ENCODE measurements at regions not wholly inside any gene's neighbourhood (a gene's known extent, or its start where the extent isn't known, plus 50 kb on each side); places are given as distances from the start of the nearest gene placed in this dataset.

DNA sequence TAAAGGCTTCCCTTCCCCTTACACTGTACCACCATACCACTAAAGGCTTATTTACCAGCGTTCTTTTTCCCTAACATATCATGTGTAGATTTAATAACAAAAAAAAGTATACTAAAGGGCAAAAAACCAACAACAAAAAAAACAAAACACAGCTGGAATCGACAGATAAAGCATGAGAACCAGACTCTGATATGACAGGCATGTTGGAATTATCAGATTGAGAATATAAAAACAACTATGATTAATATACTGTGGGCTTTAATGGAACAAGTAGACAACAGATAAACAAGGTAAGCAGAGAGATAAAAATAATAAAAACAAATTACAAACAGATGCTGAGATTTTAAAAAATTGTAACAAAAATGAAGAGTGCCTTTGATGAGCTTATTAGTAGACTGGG lies 754.1 kb upstream of the MDGA2 start:
- Histone ChIP-seq H3K27ac (ENCODE audit: low read depth, low read length) (no peak overlapping the region), H4K20me1 (ENCODE audit: control insufficient read depth, insufficient read depth, low read depth, low read length) (no peaks in the 10 kb centered on the region), H3K27me3 (ENCODE audit: control insufficient read depth, low read length) (no peaks in the 10 kb centered on the region), H3K4me3 (ENCODE audit: low read length) (no peak overlapping the region), H3K79me2 (ENCODE audit: control insufficient read depth, low read length) (no peaks in the 10 kb centered on the region), H3K9me2 (replicated peaks; ENCODE audit: control insufficient read depth, low read length) (no peaks in the 10 kb centered on the region), H3K36me3 (ENCODE audit: control insufficient read depth, low read length) (no peaks in the 10 kb centered on the region), H3K4me1 (ENCODE audit: control insufficient read depth, low read length) (no peaks in the 10 kb centered on the region), H3K4me2 (ENCODE audit: low read length) (no peak overlapping the region), H3K9me3 (ENCODE audit: control insufficient read depth, insufficient read depth, low read length) (no peaks in the 10 kb centered on the region), H3F3A (ENCODE audit: control insufficient read depth, insufficient read depth) (no peaks in the 10 kb centered on the region)
- TF ChIP-seq EZH2phosphoT487 (IDR thresholded peaks at IDR 0.05; ENCODE audit: borderline replicate concordance, low read length) = no peak
- TF ChIP-seq, protein P1, sequence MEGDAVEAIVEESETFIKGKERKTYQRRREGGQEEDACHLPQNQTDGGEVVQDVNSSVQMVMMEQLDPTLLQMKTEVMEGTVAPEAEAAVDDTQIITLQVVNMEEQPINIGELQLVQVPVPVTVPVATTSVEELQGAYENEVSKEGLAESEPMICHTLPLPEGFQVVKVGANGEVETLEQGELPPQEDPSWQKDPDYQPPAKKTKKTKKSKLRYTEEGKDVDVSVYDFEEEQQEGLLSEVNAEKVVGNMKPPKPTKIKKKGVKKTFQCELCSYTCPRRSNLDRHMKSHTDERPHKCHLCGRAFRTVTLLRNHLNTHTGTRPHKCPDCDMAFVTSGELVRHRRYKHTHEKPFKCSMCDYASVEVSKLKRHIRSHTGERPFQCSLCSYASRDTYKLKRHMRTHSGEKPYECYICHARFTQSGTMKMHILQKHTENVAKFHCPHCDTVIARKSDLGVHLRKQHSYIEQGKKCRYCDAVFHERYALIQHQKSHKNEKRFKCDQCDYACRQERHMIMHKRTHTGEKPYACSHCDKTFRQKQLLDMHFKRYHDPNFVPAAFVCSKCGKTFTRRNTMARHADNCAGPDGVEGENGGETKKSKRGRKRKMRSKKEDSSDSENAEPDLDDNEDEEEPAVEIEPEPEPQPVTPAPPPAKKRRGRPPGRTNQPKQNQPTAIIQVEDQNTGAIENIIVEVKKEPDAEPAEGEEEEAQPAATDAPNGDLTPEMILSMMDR (IDR thresholded peaks at IDR 0.05; ENCODE audit: low read depth, low read length, poor library complexity, severe bottlenecking) = no peak

DNA sequence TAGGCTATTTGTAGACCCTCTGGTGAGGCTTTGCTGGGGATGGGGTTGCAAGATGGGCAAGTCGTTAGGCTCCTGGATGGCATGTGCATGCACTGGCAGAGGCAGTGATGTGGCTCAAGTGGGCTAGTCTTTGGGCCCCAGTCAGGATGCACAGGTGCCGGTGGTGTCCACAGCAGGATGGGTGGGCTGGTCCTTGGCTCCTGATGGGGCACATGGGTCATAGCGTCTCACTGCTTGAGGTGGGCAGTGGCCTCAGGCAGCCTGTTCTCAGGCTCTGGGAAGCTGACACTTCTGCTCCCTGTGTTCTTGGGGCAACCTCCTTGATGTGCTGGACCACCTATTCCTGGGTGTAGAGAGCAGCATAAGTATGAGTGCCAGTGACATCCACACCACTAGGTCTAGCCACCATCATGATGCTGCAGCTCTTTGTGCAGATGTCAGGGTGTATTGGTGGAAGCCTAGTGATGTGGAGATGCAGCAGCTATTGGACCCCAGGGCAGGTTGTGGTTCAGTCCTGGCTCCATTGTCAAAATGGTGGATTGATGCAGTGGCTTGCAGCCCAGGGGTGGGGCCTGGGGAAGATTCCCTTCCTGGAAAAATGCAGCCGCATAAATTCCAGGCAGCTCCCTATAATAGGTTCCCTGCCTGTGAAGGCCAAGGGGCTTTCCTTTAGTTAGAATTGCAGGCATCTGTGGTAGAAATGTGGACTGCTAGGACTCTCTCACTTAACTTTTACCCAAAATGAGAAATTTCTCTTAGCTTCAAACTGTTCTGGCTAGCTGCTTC lies 742.5 kb upstream of the MDGA2 start:
- Histone ChIP-seq H3F3A (ENCODE audit: control insufficient read depth, insufficient read depth) (no peaks in the 10 kb centered on the region), H3K4me3 (ENCODE audit: low read length) (no peak overlapping the region), H3K9me3 (ENCODE audit: control insufficient read depth, insufficient read depth, low read length) (no peaks in the 10 kb centered on the region; the same call in 1 of the 2 replicates), H3K4me1 (ENCODE audit: control insufficient read depth, low read length) (no peaks in the 10 kb centered on the region), H3K27ac (ENCODE audit: low read depth, low read length) (no peak overlapping the region), H3K79me2 (ENCODE audit: control insufficient read depth, low read length) (no peaks in the 10 kb centered on the region), H4K20me1 (ENCODE audit: control insufficient read depth, insufficient read depth, low read depth, low read length) (no peaks in the 10 kb centered on the region), H3K9me2 (replicated peaks; ENCODE audit: control insufficient read depth, low read length) (no peaks in the 10 kb centered on the region), H3K27me3 (ENCODE audit: control insufficient read depth, low read length) (no peaks in the 10 kb centered on the region), H3K4me2 (ENCODE audit: low read length) (no peak overlapping the region), H3K36me3 (ENCODE audit: control insufficient read depth, low read length) (no peaks in the 10 kb centered on the region)
- no peak for TF ChIP-seq EZH2phosphoT487 (IDR thresholded peaks at IDR 0.05; ENCODE audit: borderline replicate concordance, low read length)
- TF ChIP-seq, protein P1 (IDR thresholded peaks at IDR 0.05; ENCODE audit: low read depth, low read length, poor library complexity, severe bottlenecking) = no peak

DNA sequence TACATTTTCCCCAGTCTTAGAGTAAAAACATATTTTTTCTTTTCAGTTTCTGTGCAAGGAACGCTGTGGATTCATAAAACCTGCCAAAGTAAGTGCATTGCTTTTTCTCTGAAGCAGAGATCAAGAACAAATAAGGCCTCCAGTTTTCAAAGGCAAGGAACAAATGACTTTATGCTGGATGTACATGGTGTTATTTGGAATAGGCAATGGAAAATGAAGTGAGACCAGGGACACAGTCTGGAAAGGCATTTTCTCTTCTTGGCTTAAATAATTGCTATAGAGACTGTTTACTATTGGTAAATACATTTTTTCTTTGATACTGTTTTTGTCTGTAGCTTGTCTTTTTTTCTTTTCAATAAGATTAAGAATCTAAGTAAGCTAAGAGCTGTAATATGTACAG lies 725.9 kb upstream of the MDGA2 start:
- TF ChIP-seq, protein P1 (IDR thresholded peaks at IDR 0.05; ENCODE audit: low read depth, low read length, poor library complexity, severe bottlenecking) = no peak
- TF ChIP-seq EZH2phosphoT487 (IDR thresholded peaks at IDR 0.05; ENCODE audit: borderline replicate concordance, low read length) = no peak
- Histone ChIP-seq H3K4me3 (ENCODE audit: low read length) (no peak overlapping the region), H4K20me1 (ENCODE audit: control insufficient read depth, insufficient read depth, low read depth, low read length) (no peaks in the 10 kb centered on the region), H3F3A (ENCODE audit: control insufficient read depth, insufficient read depth) (no peaks in the 10 kb centered on the region), H3K4me1 (ENCODE audit: control insufficient read depth, low read length) (no peaks in the 10 kb centered on the region), H3K79me2 (ENCODE audit: control insufficient read depth, low read length) (no peaks in the 10 kb centered on the region), H3K9me2 (replicated peaks; ENCODE audit: control insufficient read depth, low read length) (no peaks in the 10 kb centered on the region), H3K27ac (ENCODE audit: low read depth, low read length) (no peak overlapping the region), H3K4me2 (ENCODE audit: low read length) (no peak overlapping the region), H3K9me3 (ENCODE audit: control insufficient read depth, insufficient read depth, low read length) (no peaks in the 10 kb centered on the region), H3K36me3 (ENCODE audit: control insufficient read depth, low read length) (no peaks in the 10 kb centered on the region), H3K27me3 (ENCODE audit: control insufficient read depth, low read length) (no peaks in the 10 kb centered on the region)
